GM12878 (cell line): ENCODE measurements at regions not wholly inside any gene's neighbourhood (a gene's known extent, or its start where the extent isn't known, plus 50 kb on each side); places are given as distances from the start of the nearest gene placed in this dataset.

Experiments
- ATAC-seq: fragments of 200-7000 bp; cut with Tn5 transposase; 3 replicates; pipeline ENCODE4 v1.9.1; 2020; ENCODE audit warnings: mild to moderate bottlenecking, moderate library complexity
- BruUV-seq: library from RNA; stranded (reverse); fragments of 400-500 nt; replicated peaks from 2 replicates; lab custom pipeline; 2021; lab: Mats Ljungman, UMichigan
- CTCF ChIA-PET: fragments of 300-600 bp; sonication (Branson Sonifier 250); formaldehyde crosslinking; extraction: SDS; loops from one replicate; lab custom pipeline; 2021; ENCODE audit warnings: inconsistent platforms; lab: Yijun Ruan, JAX
- POLR2A ChIA-PET: fragments of 350-600 bp; formaldehyde crosslinking; extraction: SDS; loops from one replicate; lab custom pipeline; 2021; ENCODE audit warnings: inconsistent platforms; lab: Charles Lee
- RAD21 ChIA-PET: fragments of 300-600 bp; sonication (Branson Sonifier 250); formaldehyde crosslinking; loops from one replicate; lab custom pipeline; 2023; ENCODE audit warnings: antibody characterized with exemption; ENCODE audit not compliant: unreplicated experiment; lab: Charles Lee
- SMC1A ChIA-PET: fragments of 300-600 bp; sonication (Branson Sonifier 250); formaldehyde crosslinking; loops from one replicate; lab custom pipeline; 2023; ENCODE audit not compliant: unreplicated experiment, uncharacterized antibody; lab: Charles Lee
- DNase-seq: peaks from one replicate; pipeline ENCODE4 v3.0.0-alpha.2; 2011; ENCODE audit warnings: low read depth, low spot score
- FAIRE-seq: peaks from 3 replicates; lab custom pipeline; 2011; peaks lifted over from hg19 to GRCh38; lab: Jason Lieb, UNC
- H2AFZ ChIP-seq: 2 replicates; pipeline ENCODE4 v1.6.0; 2011; ENCODE audit warnings: low read depth, low read length, control low read depth; ENCODE audit not compliant: control insufficient read depth
- H3K27ac ChIP-seq: 2 replicates; pipeline ENCODE4 v1.5.1; 2011; ENCODE audit warnings: control low read depth; ENCODE audit not compliant: control insufficient read depth, insufficient read depth
- H3K27me3 ChIP-seq, 2 experiments: replicated peaks in 1 of 2; 2 replicates each; pipeline versions ENCODE4 v1.6.0 to v1.6.1; 2011; ENCODE audit warnings: low read length in 1 of 2; ENCODE audit not compliant: control insufficient read depth in 2 of 2, insufficient read depth in 2 of 2
- H3K36me3 ChIP-seq, 2 experiments: 2 replicates each; pipeline ENCODE4 v1.5.1; 2011; ENCODE audit warnings: low read length in 1 of 2; ENCODE audit not compliant: control insufficient read depth in 2 of 2, insufficient read depth in 2 of 2
- H3K4me1 ChIP-seq: 2 replicates; pipeline ENCODE4 v1.6.1; 2011; ENCODE audit warnings: mild to moderate bottlenecking, low read length, moderate library complexity, mixed read lengths; ENCODE audit not compliant: control insufficient read depth, insufficient read depth
- H3K4me2 ChIP-seq: 2 replicates; pipeline ENCODE4 v1.6.0; 2011; ENCODE audit warnings: control low read depth; ENCODE audit not compliant: control insufficient read depth, insufficient read depth
- H3K4me3 ChIP-seq: fragments of 200-600 bp; sonication (generic); 2 replicates; pipeline ENCODE4 v1.5.1; 2016
- H3K79me2 ChIP-seq: 2 replicates; pipeline ENCODE4 v1.6.0; 2011; ENCODE audit warnings: low read length; ENCODE audit not compliant: control insufficient read depth, insufficient read depth
- H3K9ac ChIP-seq: 2 replicates; pipeline ENCODE4 v1.8.0; 2011; ENCODE audit warnings: low read length, control low read depth, mixed read lengths; ENCODE audit not compliant: control insufficient read depth, insufficient read depth
- H3K9me3 ChIP-seq: replicated peaks from 3 replicates; pipeline ENCODE4 v1.5.1; 2011; ENCODE audit warnings: mild to moderate bottlenecking, low read length; ENCODE audit not compliant: control insufficient read depth, insufficient read depth
- H4K20me1 ChIP-seq: 2 replicates; pipeline ENCODE4 v1.6.0; 2011; ENCODE audit not compliant: control insufficient read depth, insufficient read depth
- BACH1 ChIP-seq: fragments of 450-650 bp; IDR thresholded peaks from 2 replicates; pipeline ENCODE4 v1.6.1; 2017; ENCODE audit warnings: mild to moderate bottlenecking, borderline replicate concordance
- BHLHE40 ChIP-seq, 2 experiments: fragments of 450-650 bp in 1 of 2; IDR thresholded peaks; 2 replicates each; pipeline ENCODE4 v1.6.1; 2011 to 2017; ENCODE audit warnings: low read depth in 2 of 2, borderline replicate concordance in 1 of 2, improper control_type of control experiment in 1 of 2, low read length in 1 of 2, mild to moderate bottlenecking in 1 of 2
- CTCF ChIP-seq, 3 experiments: IDR thresholded peaks in 2 of 3; conservative IDR thresholded peaks in 1 of 3; 2 replicates each; pipeline ENCODE4 v1.5.1; 2011; ENCODE audit warnings: low read depth in 3 of 3, low read length in 3 of 3, mild to moderate bottlenecking in 3 of 3, control low read depth in 2 of 3, moderate library complexity in 2 of 3, inconsistent platforms in 1 of 3, mixed read lengths in 1 of 3; ENCODE audit not compliant: control insufficient read depth in 2 of 3, insufficient read depth in 1 of 3; ENCODE audit errors: extremely low read depth in 1 of 3
- EGR1 ChIP-seq, 2 experiments: IDR thresholded peaks; 1 replicate in 1 of 2; 2 replicates in 1 of 2; pipeline ENCODE4 v1.6.1; 2011 to 2012; ENCODE audit warnings: low read depth in 2 of 2, low read length in 2 of 2, borderline replicate concordance in 1 of 2, mild to moderate bottlenecking in 1 of 2, moderate library complexity in 1 of 2
- FOS ChIP-seq: IDR thresholded peaks from 3 replicates; pipeline ENCODE4 v1.6.1; 2011; ENCODE audit warnings: borderline replicate concordance; ENCODE audit not compliant: insufficient read length; ENCODE audit errors: extremely low read depth
- NFYA ChIP-seq: IDR thresholded peaks from 2 replicates; pipeline ENCODE4 v1.6.1; 2011; ENCODE audit warnings: low read depth, mild to moderate bottlenecking, low read length, improper control_type of control experiment, borderline replicate concordance
- NR2C2 ChIP-seq: IDR thresholded peaks from 2 replicates; pipeline ENCODE4 v1.6.1; 2011; ENCODE audit warnings: borderline replicate concordance, low read depth; ENCODE audit not compliant: control insufficient read depth, insufficient read length
- POLR2AphosphoS2 ChIP-seq: IDR thresholded peaks from 2 replicates; pipeline ENCODE4 v1.6.1; 2011; ENCODE audit warnings: low read depth, mild to moderate bottlenecking, low read length, improper control_type of control experiment, moderate library complexity
- PRDM15 ChIP-seq: fragments of 450-650 bp; formaldehyde crosslinking; IDR thresholded peaks from 2 replicates; pipeline ENCODE4 v1.4.0; 2020; ENCODE audit warnings: mild to moderate bottlenecking, moderate library complexity
- SRF ChIP-seq, 2 experiments: IDR thresholded peaks; 2 replicates each; pipeline ENCODE4 v1.6.1; 2011; ENCODE audit warnings: low read depth in 2 of 2, low read length in 2 of 2, mild to moderate bottlenecking in 1 of 2, moderate library complexity in 1 of 2
- TARDBP ChIP-seq: IDR thresholded peaks from 2 replicates; pipeline ENCODE4 v1.6.1; 2016; ENCODE audit warnings: borderline replicate concordance
- TBL1XR1 ChIP-seq: IDR thresholded peaks from 2 replicates; pipeline ENCODE4 v1.6.1; 2012; ENCODE audit warnings: low read depth, low read length, improper control_type of control experiment
- ZBED1 ChIP-seq: IDR thresholded peaks from 2 replicates; pipeline ENCODE4 v1.6.1; 2016; ENCODE audit warnings: borderline replicate concordance
- ZNF207 ChIP-seq: fragments of 450-650 bp; IDR thresholded peaks from 2 replicates; pipeline ENCODE4 v1.6.1; 2014; ENCODE audit warnings: antibody characterized with exemption, mild to moderate bottlenecking, borderline replicate concordance
- ZSCAN29 ChIP-seq: fragments of 450-650 bp; IDR thresholded peaks from 2 replicates; pipeline ENCODE4 v1.6.1; 2017; ENCODE audit warnings: mild to moderate bottlenecking, moderate library complexity
- WGBS: methylation state at CpG from one replicate; pipeline ENCODE4 v1.1.6; 2016; ENCODE audit warnings: low lambda C conversion rate; ENCODE audit not compliant: insufficient replicate concordance, insufficient coverage; ENCODE audit errors: missing lambda C conversion rate; 5-methylcytosine and 5-hydroxymethylcytosine counted together
- in situ Hi-C: fragments of 300-500 bp; cut with MboI; formaldehyde crosslinking; loops from 9 replicates; pipeline ENCODE4 v1.14.3; 2018; ENCODE audit warnings: mixed read lengths
- intact Hi-C: fragments of 100-400 bp; cut with micrococcal nuclease; formaldehyde crosslinking; loops from one replicate; pipeline ENCODE4 v1.14.2; 2022; ENCODE audit not compliant: unreplicated experiment
- TF ChIP-seq, protein P1 (sequence below): IDR thresholded peaks from 2 replicates; pipeline ENCODE4 v1.6.1; 2011; ENCODE audit warnings: low read depth, mild to moderate bottlenecking, low read length, moderate library complexity, borderline replicate concordance; ENCODE audit errors: extremely low read depth

GRCh38 chr1:209389975-209390374 is 193.5 kb upstream of the CAMK1G start:
- no peak for DNase-seq
- FAIRE-seq = no peak
- H3K4me2 ChIP-seq = no peak overlapping the region
- no peaks in the 10 kb centered on the region for H3K36me3 ChIP-seq
- TF ChIP-seq FOS (no peak), EGR1 (IDR thresholded peaks at IDR 0.05; ENCODE audit: borderline replicate concordance in 1 of 2, low read depth in 2 of 2, low read length in 2 of 2) (no peak), CTCF (IDR thresholded peaks at IDR 0.05 in 2 of 3, conservative IDR thresholded peaks at IDR 0.05 in 1 of 3; ENCODE audit: control insufficient read depth in 2 of 3, extremely low read depth in 1 of 3, insufficient read depth in 1 of 3, low read depth in 3 of 3, low read length in 3 of 3) (no peak), ZBED1 (no peak), BACH1 (no peak), BHLHE40 (IDR thresholded peaks at IDR 0.05; ENCODE audit: borderline replicate concordance in 1 of 2, low read depth in 2 of 2, low read length in 1 of 2) (no peak), ZSCAN29 (no peak), ZNF207 (no peak), SRF (IDR thresholded peaks at IDR 0.05; ENCODE audit: low read depth in 2 of 2, low read length in 2 of 2) (no peak), TARDBP (no peak), POLR2AphosphoS2 (no peak), TBL1XR1 (no peak), NFYA (no peak), NR2C2 (no peak), PRDM15 (CRISPR knock-in tag) (no peak)
- TF ChIP-seq, protein P1, sequence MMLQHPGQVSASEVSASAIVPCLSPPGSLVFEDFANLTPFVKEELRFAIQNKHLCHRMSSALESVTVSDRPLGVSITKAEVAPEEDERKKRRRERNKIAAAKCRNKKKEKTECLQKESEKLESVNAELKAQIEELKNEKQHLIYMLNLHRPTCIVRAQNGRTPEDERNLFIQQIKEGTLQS = no peak
- no peak for ATAC-seq
- in situ Hi-C loops = no loop called here
- no peak overlapping the region for H3K4me3 ChIP-seq
- ChIA-PET SMC1A (no interaction called here), POLR2A (no interaction called here), CTCF (no interaction called here), RAD21 (no interaction called here)
- BruUV-seq = no TSS peak
- no peaks in the 10 kb centered on the region for H3K4me1 ChIP-seq
- WGBS = 0% methylated on average over 1 of the region's 1 CpG
- H3K9me3 ChIP-seq = no peaks in the 10 kb centered on the region
- H4K20me1 ChIP-seq = no peaks in the 10 kb centered on the region
- no peak overlapping the region for H3K9ac ChIP-seq
- H2AFZ ChIP-seq = no peak overlapping the region
- H3K27ac ChIP-seq = no peak overlapping the region
- intact Hi-C loops = no loop called here
- no peaks in the 10 kb centered on the region; a peak in 1 of 4 replicates for H3K27me3 ChIP-seq
- H3K79me2 ChIP-seq = no peaks in the 10 kb centered on the region
